Neuronal stem cell (in vitro differentiated cells): ENCODE measurements at regions not wholly inside any gene's neighbourhood (a gene's known extent, or its start where the extent isn't known, plus 50 kb on each side); places are given as distances from the start of the nearest gene placed in this dataset.
A peak's percentile ranks its signal among the peaks of the same experiment; 100 is the strongest.

ENCODE experiments used
- DNase-seq: peaks from one replicate; pipeline ENCODE4 v3.0.0-alpha.2; 2013; ENCODE audit warnings: low spot score
- H2AFZ ChIP-seq: one replicate; pipeline ENCODE4 v1.6.1; 2013; ENCODE audit warnings: mild to moderate bottlenecking, low read length, inconsistent platforms
- H2AK5ac ChIP-seq: 2 replicates; pipeline ENCODE4 v1.6.1; 2013; ENCODE audit warnings: low read depth, mild to moderate bottlenecking, inconsistent platforms, low read length, moderate library complexity, mixed read lengths
- H2BK120ac ChIP-seq: 2 replicates; pipeline ENCODE4 v1.6.1; 2013; ENCODE audit warnings: low read depth, mild to moderate bottlenecking, inconsistent platforms, low read length, moderate library complexity, mixed read lengths
- H2BK12ac ChIP-seq: one replicate; pipeline ENCODE4 v1.6.1; 2013; ENCODE audit warnings: low read length, inconsistent platforms
- H2BK15ac ChIP-seq: 2 replicates; pipeline ENCODE4 v1.6.1; 2013; ENCODE audit warnings: mild to moderate bottlenecking, low read length, inconsistent platforms, mixed read lengths
- H2BK5ac ChIP-seq: one replicate; pipeline ENCODE4 v1.6.1; 2013; ENCODE audit warnings: inconsistent platforms, mild to moderate bottlenecking, low read length, moderate library complexity
- H3K14ac ChIP-seq: one replicate; pipeline ENCODE4 v1.6.1; 2013; ENCODE audit warnings: low read length, inconsistent platforms
- H3K18ac ChIP-seq: 2 replicates; pipeline ENCODE4 v1.6.1; 2013; ENCODE audit warnings: low read length, inconsistent platforms
- H3K23ac ChIP-seq: 2 replicates; pipeline ENCODE4 v1.6.1; 2013; ENCODE audit warnings: low read depth, mild to moderate bottlenecking, mixed read lengths, low read length, inconsistent platforms; ENCODE audit not compliant: poor library complexity
- H3K27ac ChIP-seq: replicated peaks from 3 replicates; pipeline ENCODE4 v1.5.1; 2013; ENCODE audit warnings: low read length, inconsistent platforms
- H3K27me3 ChIP-seq, 3 experiments: 2 replicates each; pipeline ENCODE4 v1.6.1; 2013; ENCODE audit warnings: low read length in 3 of 3, mild to moderate bottlenecking in 2 of 3, inconsistent platforms in 1 of 3, low read depth in 1 of 3, mixed read lengths in 1 of 3, moderate library complexity in 1 of 3; ENCODE audit not compliant: control insufficient read depth in 3 of 3, insufficient read depth in 3 of 3
- H3K36me3 ChIP-seq, 2 donors: replicated peaks in 1 of 2; 2 replicates each; pipeline ENCODE4 v1.6.1; 2013; ENCODE audit warnings: low read length in 2 of 2; ENCODE audit not compliant: control insufficient read depth in 2 of 2, insufficient read depth in 2 of 2
- H3K4ac ChIP-seq: 2 replicates; pipeline ENCODE4 v1.6.1; 2013; ENCODE audit warnings: inconsistent platforms, mild to moderate bottlenecking, low read length, moderate library complexity
- H3K4me1 ChIP-seq, 2 donors: 1 replicate in 1 of 2; 2 replicates in 1 of 2; pipeline ENCODE4 v1.6.1; 2013; ENCODE audit warnings: low read length in 2 of 2, low read depth in 1 of 2; ENCODE audit not compliant: control insufficient read depth in 2 of 2, insufficient read depth in 1 of 2
- H3K4me2 ChIP-seq: one replicate; pipeline ENCODE4 v1.6.1; 2013; ENCODE audit warnings: mild to moderate bottlenecking, low read length, inconsistent platforms; ENCODE audit not compliant: insufficient read depth, poor library complexity, severe bottlenecking
- H3K4me3 ChIP-seq, 2 donors: 2 replicates each; pipeline ENCODE4 v1.5.1; 2013; ENCODE audit warnings: low read length in 2 of 2, mild to moderate bottlenecking in 2 of 2, inconsistent platforms in 1 of 2, moderate library complexity in 1 of 2
- H3K79me1 ChIP-seq: one replicate; pipeline ENCODE4 v1.6.1; 2013; ENCODE audit warnings: low read depth, mild to moderate bottlenecking, inconsistent platforms, low read length, moderate library complexity
- H3K9ac ChIP-seq: one replicate; pipeline ENCODE4 v1.6.1; 2013; ENCODE audit warnings: mild to moderate bottlenecking, low read depth, low read length, inconsistent platforms; ENCODE audit not compliant: poor library complexity
- H3K9me3 ChIP-seq, 2 donors: replicated peaks in 1 of 2; 2 replicates each; pipeline versions ENCODE3 to v1.6.1; 2013; ENCODE audit warnings: low read length in 2 of 2, mild to moderate bottlenecking in 2 of 2, inconsistent platforms in 1 of 2, low read depth in 1 of 2, mixed read lengths in 1 of 2, moderate library complexity in 1 of 2; ENCODE audit not compliant: control insufficient read depth in 2 of 2, insufficient read depth in 1 of 2
- H4K8ac ChIP-seq: one replicate; pipeline ENCODE4 v1.6.1; 2013; ENCODE audit warnings: low read depth, mild to moderate bottlenecking, inconsistent platforms, low read length, moderate library complexity
- H4K91ac ChIP-seq: one replicate; pipeline ENCODE4 v1.6.1; 2013; ENCODE audit warnings: low read length, low read depth, mild to moderate bottlenecking, inconsistent platforms; ENCODE audit not compliant: poor library complexity
- WGBS, 2 donors: extraction: QIAGEN DNeasy Blood & Tissue Kit; methylation state at CpG; one replicate each; pipeline ENCODE4 v1.1.7; 2013; ENCODE audit warnings: missing lambda C conversion rate in 2 of 2, mixed read lengths in 1 of 2; ENCODE audit not compliant: insufficient read length in 2 of 2, insufficient replicate concordance in 1 of 2; ENCODE audit errors: extremely low coverage in 2 of 2; 5-methylcytosine and 5-hydroxymethylcytosine counted together

GRCh38 chr14:105859717-105860614, 333.6 kb downstream of the TMEM121 start:
- Histone ChIP-seq H3K9ac (peak overlapping the region; percentile 4), H3K23ac (no peak overlapping the region), H2BK12ac (peak overlapping the region; percentile 84), H2BK5ac (no peak overlapping the region), H2AFZ (no peak overlapping the region), H3K9me3 (peaks cover 0 to 72% of the 10 kb centered on the region in 2 donors), H2BK120ac (no peak overlapping the region), H3K27ac (no peak overlapping the region), H4K91ac (no peak overlapping the region), H3K4me1 (no peaks in the 10 kb centered on the region), H3K14ac (peak overlapping the region; percentile 21), H3K36me3 (no peaks in the 10 kb centered on the region), H3K27me3 (peaks cover 0 to 13% (median 0%) of the 10 kb centered on the region in 3 experiments), H3K18ac (no peak overlapping the region), H2BK15ac (no peak overlapping the region), H4K8ac (no peak overlapping the region), H3K4ac (no peak overlapping the region), H3K79me1 (peaks cover 2% of the 10 kb centered on the region), H3K4me3 (no peak overlapping the region), H2AK5ac (no peak overlapping the region), H3K4me2 (no peak overlapping the region)
- no CpG with 5 or more reads among the region's 11 CpGs for WGBS, 2 donors
- DNase-seq: no peak

DNA sequence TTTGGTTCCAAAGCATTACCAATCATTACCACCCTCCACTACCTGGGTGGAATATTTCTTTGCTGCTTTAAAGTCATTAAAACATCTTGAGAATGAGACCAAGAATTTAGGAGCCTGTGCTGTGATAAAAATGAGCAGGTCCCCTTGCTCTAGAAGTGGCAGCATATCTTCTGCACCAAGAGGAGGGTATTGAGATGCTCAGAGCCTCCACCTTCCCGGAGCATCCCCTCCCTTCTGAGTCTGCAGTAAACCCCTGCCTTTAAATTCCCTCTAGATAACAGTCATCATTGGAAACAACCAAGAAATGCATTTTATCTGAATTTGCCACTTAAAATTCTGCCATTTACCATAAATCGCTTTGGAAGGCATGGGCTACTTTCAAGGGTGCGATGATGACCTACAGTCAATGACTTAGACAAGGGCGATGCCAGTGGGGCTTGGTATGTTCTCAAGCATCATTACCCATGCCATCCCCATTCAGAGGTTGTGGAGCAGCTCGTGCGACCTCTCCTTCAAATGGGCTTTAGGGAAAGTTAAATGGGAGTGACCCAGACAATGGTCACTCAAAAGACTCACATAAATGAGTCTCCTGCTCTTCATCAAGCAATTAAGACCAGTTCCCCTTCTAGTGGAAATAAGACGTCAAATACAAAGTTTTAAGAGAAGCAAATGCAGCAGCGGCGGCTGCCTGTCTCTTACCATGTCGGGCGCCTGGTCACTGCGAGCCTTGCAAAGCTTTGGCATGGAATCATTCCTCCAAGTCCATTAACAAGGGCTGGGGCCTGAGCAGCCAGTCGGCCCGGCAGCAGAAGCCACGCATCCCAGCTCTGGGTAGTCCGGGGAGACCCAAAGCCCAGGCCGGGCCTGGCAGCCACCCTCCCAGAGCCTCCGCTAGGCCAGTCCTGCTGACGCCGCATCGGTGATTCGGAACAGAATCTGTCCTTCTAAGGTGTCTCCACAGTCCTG, 334.5 kb downstream of the TMEM121 start:
- H2BK15ac ChIP-seq: no peak overlapping the region
- no peak overlapping the region for H3K27ac ChIP-seq
- no peak overlapping the region for H2BK12ac ChIP-seq
- H2AK5ac ChIP-seq: no peak overlapping the region
- DNase-seq: no peak
- WGBS, 2 donors: no CpG with 5 or more reads among the region's 22 CpGs
- no peak overlapping the region for H3K18ac ChIP-seq
- H3K36me3 ChIP-seq: no peaks in the 10 kb centered on the region
- H3K27me3 ChIP-seq: peaks cover 0 to 15% (median 0%) of the 10 kb centered on the region in 3 experiments
- peaks cover 0 to 70% of the 10 kb centered on the region in 2 donors for H3K9me3 ChIP-seq
- no peak overlapping the region for H3K9ac ChIP-seq
- H3K4me1 ChIP-seq: no peaks in the 10 kb centered on the region
- no peak overlapping the region for H3K14ac ChIP-seq
- no peak overlapping the region for H3K4ac ChIP-seq
- H2BK120ac ChIP-seq: no peak overlapping the region
- peaks cover 2% of the 10 kb centered on the region for H3K79me1 ChIP-seq
- H4K8ac ChIP-seq: no peak overlapping the region
- no peak overlapping the region for H3K23ac ChIP-seq
- H2BK5ac ChIP-seq: no peak overlapping the region
- no peak overlapping the region for H3K4me2 ChIP-seq
- H4K91ac ChIP-seq: no peak overlapping the region
- H3K4me3 ChIP-seq: no peak overlapping the region
- H2AFZ ChIP-seq: no peak overlapping the region

GRCh38 chr14:105861985-105862465, 335.6 kb downstream of the TMEM121 start:
- Histone ChIP-seq H4K8ac (no peak overlapping the region), H3K79me1 (peaks cover 2% of the 10 kb centered on the region), H2BK15ac (no peak overlapping the region), H3K4me1 (no peaks in the 10 kb centered on the region), H3K27me3 (peaks cover 0 to 15% (median 0%) of the 10 kb centered on the region in 3 experiments), H3K14ac (no peak overlapping the region), H3K4me3 (no peak overlapping the region), H3K23ac (no peak overlapping the region), H3K9ac (no peak overlapping the region), H4K91ac (no peak overlapping the region), H3K4ac (no peak overlapping the region), H3K36me3 (no peaks in the 10 kb centered on the region), H3K18ac (no peak overlapping the region), H2BK12ac (no peak overlapping the region), H3K9me3 (peaks cover 0 to 70% of the 10 kb centered on the region in 2 donors), H2BK5ac (no peak overlapping the region), H3K27ac (no peak overlapping the region), H2AFZ (no peak overlapping the region), H3K4me2 (no peak overlapping the region), H2AK5ac (no peak overlapping the region), H2BK120ac (no peak overlapping the region)
- WGBS, 2 donors: no CpG with 5 or more reads among the region's 11 CpGs
- DNase-seq: no peak
